K562 (cell line): ENCODE measurements at regions not wholly inside any gene's neighbourhood (a gene's known extent, or its start where the extent isn't known, plus 50 kb on each side); places are given as distances from the start of the nearest gene placed in this dataset.

ENCODE experiments used
- ATAC-seq: fragments of 200-7000 bp; cut with Tn5 transposase; 3 replicates; pipeline ENCODE4 v1.9.1; 2020; ENCODE audit warnings: moderate library complexity
- BruUV-seq: library from RNA; stranded (reverse); fragments of 400-500 nt; replicated peaks from 2 replicates; lab custom pipeline; 2021; lab: Mats Ljungman, UMichigan
- CTCF ChIA-PET: fragments of 300-600 bp; formaldehyde crosslinking; extraction: SDS; loops from one replicate; lab custom pipeline; 2021; ENCODE audit warnings: low intra/inter-chr PET ratio; lab: Yijun Ruan, JAX
- POLR2A ChIA-PET: fragments of 300-600, 350-650 bp; sonication (Branson Sonifier 250); formaldehyde crosslinking; extraction: SDS; loops from one replicate; lab custom pipeline; 2021; ENCODE audit warnings: antibody characterized with exemption, inconsistent platforms; lab: Yijun Ruan, JAX
- DNase-seq, 4 experiments: peaks; one replicate each; pipeline versions ENCODE4 v3.0.0 to v3.0.0-alpha.2; 2011 to 2018; ENCODE audit warnings: low spot score in 3 of 4, mixed read lengths in 3 of 4; ENCODE audit errors: extremely low read depth in 1 of 4
- FAIRE-seq: peaks from 2 replicates; lab custom pipeline; 2011; peaks lifted over from hg19 to GRCh38; lab: Jason Lieb, UNC
- H2AFZ ChIP-seq: 2 replicates; pipeline ENCODE4 v1.6.0; 2011; ENCODE audit warnings: low read depth, low read length, control low read depth, inconsistent platforms
- H3K27ac ChIP-seq: fragments of 200-600 bp; 3 replicates; pipeline ENCODE4 v1.8.0; 2011; ENCODE audit warnings: low read depth, mild to moderate bottlenecking, control low read depth, inconsistent platforms, low read length, moderate library complexity, mixed read lengths; ENCODE audit errors: extremely low read depth
- H3K27me3 ChIP-seq, 2 experiments: fragments of 300-600 bp in 1 of 2; 2 replicates in 1 of 2; 3 replicates in 1 of 2; pipeline versions ENCODE4 v1.6.0 to v1.8.0; 2011; ENCODE audit warnings: inconsistent platforms in 2 of 2, low read length in 2 of 2, mild to moderate bottlenecking in 1 of 2, mixed read lengths in 1 of 2, moderate library complexity in 1 of 2; ENCODE audit not compliant: control insufficient read depth in 2 of 2, insufficient read depth in 2 of 2
- H3K36me3 ChIP-seq: fragments of 300-600 bp; 3 replicates; pipeline ENCODE4 v1.8.0; 2011; ENCODE audit warnings: mild to moderate bottlenecking, low read length, inconsistent platforms; ENCODE audit not compliant: control insufficient read depth, insufficient read depth
- H3K4me1 ChIP-seq, 2 experiments: fragments of 200-600 bp in 1 of 2; replicated peaks in 1 of 2; 2 replicates in 1 of 2; 3 replicates in 1 of 2; pipeline versions ENCODE4 v1.5.1 to v1.8.0; 2011; ENCODE audit warnings: inconsistent platforms in 2 of 2, low read length in 2 of 2, mild to moderate bottlenecking in 1 of 2, mixed read lengths in 1 of 2, moderate library complexity in 1 of 2; ENCODE audit not compliant: control insufficient read depth in 2 of 2, insufficient read depth in 2 of 2
- H3K4me2 ChIP-seq: 2 replicates; pipeline ENCODE4 v1.6.1; 2011; ENCODE audit warnings: low read length, control low read depth, inconsistent platforms, mixed read lengths; ENCODE audit not compliant: insufficient read depth
- H3K4me3 ChIP-seq: fragments of 200-600 bp; sonication (generic), shearing (Covaris generic); 2 replicates; pipeline ENCODE4 v1.5.1; 2016; ENCODE audit warnings: control low read depth, inconsistent platforms
- H3K79me2 ChIP-seq: fragments of 200-600 bp; 3 replicates; pipeline ENCODE4 v1.8.0; 2011; ENCODE audit warnings: low read length, inconsistent platforms; ENCODE audit not compliant: control insufficient read depth, insufficient read depth
- H3K9ac ChIP-seq, 2 experiments: 2 replicates each; pipeline versions ENCODE4 v1.6.0 to v1.6.1; 2011; ENCODE audit warnings: low read depth in 2 of 2, low read length in 2 of 2, control low read depth in 1 of 2, inconsistent platforms in 1 of 2, mild to moderate bottlenecking in 1 of 2, mixed read lengths in 1 of 2; ENCODE audit not compliant: insufficient read depth in 1 of 2
- H3K9me1 ChIP-seq: one replicate; pipeline ENCODE4 v1.6.0; 2011; ENCODE audit warnings: inconsistent platforms, mild to moderate bottlenecking, low read length, moderate library complexity; ENCODE audit not compliant: control insufficient read depth, insufficient read depth
- H3K9me3 ChIP-seq: replicated peaks from 2 replicates; pipeline ENCODE4 v1.5.1; 2011; ENCODE audit warnings: low read depth, low read length, inconsistent platforms; ENCODE audit not compliant: control insufficient read depth, insufficient read depth
- H4K20me1 ChIP-seq: replicated peaks from 2 replicates; pipeline ENCODE4 v1.6.1; 2011; ENCODE audit warnings: low read length, inconsistent platforms, mixed read lengths; ENCODE audit not compliant: control insufficient read depth, insufficient read depth
- CEBPB ChIP-seq: fragments of 450-650 bp; IDR thresholded peaks from 2 replicates; pipeline ENCODE4 v1.6.1; 2016; ENCODE audit warnings: missing genetic modification characterization, missing compliant biosample characterization
- MBD2 ChIP-seq: sonication (generic); IDR thresholded peaks from 2 replicates; pipeline ENCODE4 v1.6.1; 2016; ENCODE audit warnings: low read depth, borderline replicate concordance
- NFYB ChIP-seq: IDR thresholded peaks from 2 replicates; pipeline ENCODE4 v1.6.1; 2011; ENCODE audit warnings: mild to moderate bottlenecking, moderate library complexity; ENCODE audit not compliant: insufficient read length; ENCODE audit errors: extremely low read depth
- NR3C1 ChIP-seq: sonication (generic); formaldehyde crosslinking; IDR thresholded peaks from 2 replicates; pipeline ENCODE4 v1.8.1; 2022; ENCODE audit warnings: missing genetic modification reagents
- PHTF2 ChIP-seq: fragments of 250-450 bp; sonication (Bioruptor Pico); IDR thresholded peaks from 2 replicates; pipeline ENCODE4 v1.5.0; 2021; ENCODE audit warnings: mild to moderate bottlenecking
- TAF15 ChIP-seq: fragments of 200-400 bp; formaldehyde crosslinking; IDR thresholded peaks from 2 replicates; pipeline ENCODE4 v1.6.1; 2017; ENCODE audit warnings: mild to moderate bottlenecking, low read depth, low read length, moderate library complexity
- WGBS: fragments of 100-300 bp; shearing (Covaris generic); methylation state at CpG from one replicate; pipeline ENCODE4 v1.1.6; 2016; ENCODE audit warnings: low coverage, mixed read lengths; ENCODE audit not compliant: insufficient coverage; ENCODE audit errors: missing lambda C conversion rate; 5-methylcytosine and 5-hydroxymethylcytosine counted together
- in situ Hi-C: fragments of 300-500 bp; cut with MboI; formaldehyde crosslinking; loops from 4 replicates; pipeline ENCODE4 v1.15.0; 2018; ENCODE audit warnings: inconsistent platforms, mixed read lengths
- intact Hi-C: fragments of 100-400 bp; cut with micrococcal nuclease; formaldehyde crosslinking; loops from 2 replicates; pipeline ENCODE4 v1.14.2; 2022
- TF ChIP-seq, protein P1 (sequence below): fragments of 450-650 bp; formaldehyde crosslinking; conservative IDR thresholded peaks from 2 replicates; pipeline ENCODE4 v1.4.0; 2022; ENCODE audit warnings: mild to moderate bottlenecking, missing genetic modification characterization
- TF ChIP-seq, protein P2 (sequence below): fragments of 250-450 bp; sonication (Bioruptor Pico); IDR thresholded peaks from 2 replicates; pipeline ENCODE4 v1.4.0; 2020

DNA sequence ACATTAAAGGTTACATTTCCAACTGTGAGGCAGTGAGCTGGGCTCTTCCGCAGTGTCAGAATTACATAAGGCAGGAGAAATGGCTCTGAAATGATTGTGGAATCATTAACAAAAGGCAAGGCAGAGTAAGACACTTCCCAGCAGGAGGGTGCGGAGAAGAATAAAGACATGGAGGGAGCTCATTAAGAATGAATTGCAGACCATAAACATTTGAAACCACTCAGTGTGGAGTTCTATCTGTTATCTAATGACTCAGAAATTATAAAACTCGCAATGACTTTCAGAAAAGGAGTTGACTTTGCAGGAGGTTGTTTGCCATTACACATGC lies 77.0 kb downstream of the SMIM21 start:
- ATAC-seq (no peak), DNase-seq (no peak), FAIRE-seq (no peak)
- Histone ChIP-seq H3K4me3 (no peak overlapping the region), H3K9ac (no peak overlapping the region), H3K27me3 (no peaks in the 10 kb centered on the region), H3K4me2 (no peak overlapping the region), H3K36me3 (no peaks in the 10 kb centered on the region), H3K9me1 (no peaks in the 10 kb centered on the region), H3K79me2 (no peaks in the 10 kb centered on the region), H2AFZ (no peak overlapping the region), H3K27ac (no peak overlapping the region), H3K4me1 (no peaks in the 10 kb centered on the region), H3K9me3 (no peaks in the 10 kb centered on the region), H4K20me1 (no peaks in the 10 kb centered on the region)
- CTCF ChIA-PET, result no interaction called here
- POLR2A ChIA-PET, result no interaction called here
- no TSS peak for BruUV-seq
- intact Hi-C loops (no loop called here), in situ Hi-C loops (no loop called here)
- 0% methylated on average over 3 of the region's 3 CpGs for WGBS
- TF ChIP-seq PHTF2 (CRISPR knock-in tag), result no peak

DNA sequence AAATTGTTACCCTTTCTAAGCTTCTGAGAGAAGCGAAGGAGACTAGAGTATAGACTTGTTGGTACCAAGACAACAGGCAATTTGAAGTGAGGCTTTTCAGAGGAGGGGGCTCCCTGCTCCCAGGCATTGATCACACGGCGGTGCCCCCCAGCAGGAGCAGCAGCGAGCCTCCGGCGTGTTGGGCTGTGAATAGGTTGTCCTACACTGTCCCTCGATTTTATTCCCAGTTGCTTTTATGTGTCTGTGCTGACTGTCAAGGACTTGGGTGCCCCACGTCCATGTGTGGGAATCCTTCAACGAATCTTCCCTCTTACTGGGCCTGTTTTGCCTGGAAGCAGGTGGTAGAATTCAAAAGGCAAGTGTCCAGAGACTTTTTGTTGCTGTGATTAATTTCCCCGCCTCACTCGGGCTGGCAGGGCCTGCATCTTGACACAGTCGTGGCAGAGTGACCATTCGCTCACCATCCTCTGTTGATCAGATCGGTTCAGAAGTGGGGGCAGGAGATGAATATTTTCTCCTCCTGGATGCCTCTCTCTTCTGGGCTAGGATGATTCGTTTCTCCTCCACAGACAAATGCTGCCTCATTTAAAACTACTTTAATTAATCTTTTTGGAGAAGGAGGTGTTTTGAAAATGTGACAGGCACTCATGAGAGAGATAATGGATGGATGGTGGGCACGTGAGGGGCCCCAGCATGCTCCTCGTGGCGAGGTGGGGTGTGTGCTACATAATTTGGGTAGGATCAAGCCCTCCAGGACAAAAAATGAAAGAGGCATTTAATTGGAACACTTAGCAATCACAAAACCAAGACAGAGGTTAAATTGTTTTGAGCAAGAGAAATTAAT lies 77.6 kb downstream of the SMIM21 start:
- ChIA-PET POLR2A (no interaction called here), CTCF (no interaction called here)
- H4K20me1 ChIP-seq, result no peaks in the 10 kb centered on the region
- no peaks in the 10 kb centered on the region for H3K9me3 ChIP-seq
- DNase-seq, result no peak
- no peaks in the 10 kb centered on the region for H3K27me3 ChIP-seq
- ATAC-seq, result no peak
- WGBS, result 0% methylated on average over 16 of the region's 18 CpGs
- no peak for TF ChIP-seq TAF15
- TF ChIP-seq NR3C1 (CRISPR knock-in tag), result no peak
- no peak for TF ChIP-seq NFYB
- TF ChIP-seq, protein P1, sequence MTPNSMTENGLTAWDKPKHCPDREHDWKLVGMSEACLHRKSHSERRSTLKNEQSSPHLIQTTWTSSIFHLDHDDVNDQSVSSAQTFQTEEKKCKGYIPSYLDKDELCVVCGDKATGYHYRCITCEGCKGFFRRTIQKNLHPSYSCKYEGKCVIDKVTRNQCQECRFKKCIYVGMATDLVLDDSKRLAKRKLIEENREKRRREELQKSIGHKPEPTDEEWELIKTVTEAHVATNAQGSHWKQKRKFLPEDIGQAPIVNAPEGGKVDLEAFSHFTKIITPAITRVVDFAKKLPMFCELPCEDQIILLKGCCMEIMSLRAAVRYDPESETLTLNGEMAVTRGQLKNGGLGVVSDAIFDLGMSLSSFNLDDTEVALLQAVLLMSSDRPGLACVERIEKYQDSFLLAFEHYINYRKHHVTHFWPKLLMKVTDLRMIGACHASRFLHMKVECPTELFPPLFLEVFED (CRISPR knock-in tag), result no peak
- TF ChIP-seq MBD2, result no peak
- TF ChIP-seq, protein P2, sequence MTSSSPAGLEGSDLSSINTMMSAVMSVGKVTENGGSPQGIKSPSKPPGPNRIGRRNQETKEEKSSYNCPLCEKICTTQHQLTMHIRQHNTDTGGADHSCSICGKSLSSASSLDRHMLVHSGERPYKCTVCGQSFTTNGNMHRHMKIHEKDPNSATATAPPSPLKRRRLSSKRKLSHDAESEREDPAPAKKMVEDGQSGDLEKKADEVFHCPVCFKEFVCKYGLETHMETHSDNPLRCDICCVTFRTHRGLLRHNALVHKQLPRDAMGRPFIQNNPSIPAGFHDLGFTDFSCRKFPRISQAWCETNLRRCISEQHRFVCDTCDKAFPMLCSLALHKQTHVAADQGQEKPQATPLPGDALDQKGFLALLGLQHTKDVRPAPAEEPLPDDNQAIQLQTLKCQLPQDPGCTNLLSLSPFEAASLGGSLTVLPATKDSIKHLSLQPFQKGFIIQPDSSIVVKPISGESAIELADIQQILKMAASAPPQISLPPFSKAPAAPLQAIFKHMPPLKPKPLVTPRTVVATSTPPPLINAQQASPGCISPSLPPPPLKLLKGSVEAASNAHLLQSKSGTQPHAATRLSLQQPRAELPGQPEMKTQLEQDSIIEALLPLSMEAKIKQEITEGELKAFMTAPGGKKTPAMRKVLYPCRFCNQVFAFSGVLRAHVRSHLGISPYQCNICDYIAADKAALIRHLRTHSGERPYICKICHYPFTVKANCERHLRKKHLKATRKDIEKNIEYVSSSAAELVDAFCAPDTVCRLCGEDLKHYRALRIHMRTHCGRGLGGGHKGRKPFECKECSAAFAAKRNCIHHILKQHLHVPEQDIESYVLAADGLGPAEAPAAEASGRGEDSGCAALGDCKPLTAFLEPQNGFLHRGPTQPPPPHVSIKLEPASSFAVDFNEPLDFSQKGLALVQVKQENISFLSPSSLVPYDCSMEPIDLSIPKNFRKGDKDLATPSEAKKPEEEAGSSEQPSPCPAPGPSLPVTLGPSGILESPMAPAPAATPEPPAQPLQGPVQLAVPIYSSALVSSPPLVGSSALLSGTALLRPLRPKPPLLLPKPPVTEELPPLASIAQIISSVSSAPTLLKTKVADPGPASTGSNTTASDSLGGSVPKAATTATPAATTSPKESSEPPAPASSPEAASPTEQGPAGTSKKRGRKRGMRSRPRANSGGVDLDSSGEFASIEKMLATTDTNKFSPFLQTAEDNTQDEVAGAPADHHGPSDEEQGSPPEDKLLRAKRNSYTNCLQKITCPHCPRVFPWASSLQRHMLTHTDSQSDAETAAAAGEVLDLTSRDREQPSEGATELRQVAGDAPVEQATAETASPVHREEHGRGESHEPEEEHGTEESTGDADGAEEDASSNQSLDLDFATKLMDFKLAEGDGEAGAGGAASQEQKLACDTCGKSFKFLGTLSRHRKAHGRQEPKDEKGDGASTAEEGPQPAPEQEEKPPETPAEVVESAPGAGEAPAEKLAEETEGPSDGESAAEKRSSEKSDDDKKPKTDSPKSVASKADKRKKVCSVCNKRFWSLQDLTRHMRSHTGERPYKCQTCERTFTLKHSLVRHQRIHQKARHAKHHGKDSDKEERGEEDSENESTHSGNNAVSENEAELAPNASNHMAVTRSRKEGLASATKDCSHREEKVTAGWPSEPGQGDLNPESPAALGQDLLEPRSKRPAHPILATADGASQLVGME (CRISPR knock-in tag), result no peak
- TF ChIP-seq CEBPB (tag), result no peak
- H3K4me3 ChIP-seq, result no peak overlapping the region
- no peaks in the 10 kb centered on the region for H3K36me3 ChIP-seq
- FAIRE-seq, result no peak
- no peak overlapping the region for H3K4me2 ChIP-seq
- BruUV-seq, result no TSS peak
- no peaks in the 10 kb centered on the region for H3K79me2 ChIP-seq
- no peak overlapping the region for H2AFZ ChIP-seq
- H3K27ac ChIP-seq, result no peak overlapping the region
- in situ Hi-C loops, result no loop called here
- H3K4me1 ChIP-seq, result no peaks in the 10 kb centered on the region
- intact Hi-C loops, result no loop called here
- no peak overlapping the region for H3K9ac ChIP-seq
- no peaks in the 10 kb centered on the region for H3K9me1 ChIP-seq
